ENCODE measurements at regions not wholly inside any gene's neighbourhood (a gene's known extent, or its start where the extent isn't known, plus 50 kb on each side); places are given as distances from the start of the nearest gene placed in this dataset.

GRCh38 chr10:128469515-128469914 is 343.3 kb upstream of the MKI67 start:
- TF ChIP-seq POLR2A (IDR thresholded peaks at IDR 0.05) (no peak), CTCF (IDR thresholded peaks at IDR 0.05) (no peak)
